HEK293 (cell line): ENCODE measurements at regions not wholly inside any gene's neighbourhood (a gene's known extent, or its start where the extent isn't known, plus 50 kb on each side); places are given as distances from the start of the nearest gene placed in this dataset.

Experiments
- CTCF ChIA-PET: fragments of 350-600 bp; formaldehyde crosslinking; extraction: SDS; loops from one replicate; lab custom pipeline; 2021; ENCODE audit warnings: antibody characterized with exemption; lab: Yijun Ruan, JAX
- POLR2A ChIA-PET: fragments of 300-600 bp; formaldehyde crosslinking; extraction: SDS; loops from one replicate; lab custom pipeline; 2020; ENCODE audit warnings: antibody characterized with exemption, inconsistent platforms; lab: Yijun Ruan, JAX
- H3K27ac ChIP-seq: fragments of 200-500 bp; sonication (Bioruptor generic); 2 replicates; pipeline ENCODE4 v1.5.1; 2014; ENCODE audit warnings: low read depth, low read length, control low read depth, inconsistent platforms; ENCODE audit errors: extremely low read depth
- H3K36me3 ChIP-seq, 2 experiments: fragments of 200-500 bp in 1 of 2; sonication (Bioruptor generic) in 1 of 2; 1 replicate in 1 of 2; 2 replicates in 1 of 2; pipeline ENCODE4 v1.5.1; 2014 to 2017; ENCODE audit warnings: inconsistent platforms in 2 of 2, low read length in 2 of 2; ENCODE audit not compliant: control insufficient read depth in 2 of 2, insufficient read depth in 1 of 2
- H3K4me1 ChIP-seq: fragments of 200-500 bp; sonication (Bioruptor generic); 2 replicates; pipeline ENCODE4 v1.5.1; 2014; ENCODE audit warnings: mild to moderate bottlenecking, low read length, inconsistent platforms; ENCODE audit not compliant: control insufficient read depth, insufficient read depth
- H3K4me3 ChIP-seq: 2 replicates; pipeline ENCODE4 v1.5.1; 2011; ENCODE audit warnings: low read depth, mild to moderate bottlenecking, control low read depth, low read length, moderate library complexity
- H3K9me3 ChIP-seq: fragments of 200-500 bp; sonication (Bioruptor generic); 2 replicates; pipeline ENCODE4 v1.5.1; 2014; ENCODE audit warnings: low read depth, low read length, inconsistent platforms; ENCODE audit not compliant: control insufficient read depth, insufficient read depth
- BCL11A ChIP-seq: fragments of 450-650 bp; formaldehyde crosslinking; IDR thresholded peaks from 2 replicates; pipeline ENCODE4 v1.5.1; 2016; ENCODE audit warnings: low read depth, missing biosample characterization, missing genetic modification characterization
- BCL6B ChIP-seq: fragments of 450-650 bp; formaldehyde crosslinking; IDR thresholded peaks from 2 replicates; pipeline ENCODE4 v1.5.1; 2017; ENCODE audit warnings: missing biosample characterization, missing genetic modification characterization
- FEZF1 ChIP-seq: fragments of 450-650 bp; formaldehyde crosslinking; IDR thresholded peaks from 2 replicates; pipeline ENCODE4 v1.5.1; 2016; ENCODE audit warnings: missing biosample characterization, missing genetic modification characterization
- HOXC10 ChIP-seq: sonication (generic); formaldehyde crosslinking; IDR thresholded peaks from 2 replicates; pipeline ENCODE4 v1.8.1; 2023; ENCODE audit warnings: mild to moderate bottlenecking, missing genetic modification reagents
- IKZF3 ChIP-seq: fragments of 450-650 bp; IDR thresholded peaks from 2 replicates; pipeline ENCODE4 v1.5.0; 2018; ENCODE audit warnings: missing biosample characterization, mild to moderate bottlenecking, missing genetic modification characterization, moderate library complexity
- KLF1 ChIP-seq: fragments of 450-650 bp; formaldehyde crosslinking; IDR thresholded peaks from 2 replicates; pipeline ENCODE4 v1.5.1; 2016; ENCODE audit warnings: missing biosample characterization, missing genetic modification characterization
- KLF9 ChIP-seq: fragments of 450-650 bp; formaldehyde crosslinking; IDR thresholded peaks from 2 replicates; pipeline ENCODE4 v1.5.1; 2016; ENCODE audit warnings: missing biosample characterization, missing genetic modification characterization, low read depth
- ZBTB11 ChIP-seq: fragments of 450-650 bp; formaldehyde crosslinking; conservative IDR thresholded peaks from 2 replicates; pipeline ENCODE4 v1.5.1; 2016; ENCODE audit warnings: low read depth, missing biosample characterization, missing genetic modification characterization
- ZBTB20 ChIP-seq: fragments of 450-650 bp; formaldehyde crosslinking; IDR thresholded peaks from 2 replicates; pipeline ENCODE4 v1.5.1; 2016; ENCODE audit warnings: missing biosample characterization, missing genetic modification characterization
- ZIC2 ChIP-seq: fragments of 450-650 bp; formaldehyde crosslinking; IDR thresholded peaks from 2 replicates; pipeline ENCODE4 v1.5.1; 2016; ENCODE audit warnings: missing biosample characterization, missing genetic modification characterization
- ZNF10 ChIP-seq: fragments of 450-650 bp; formaldehyde crosslinking; IDR thresholded peaks from 2 replicates; pipeline ENCODE4 v1.5.1; 2017; ENCODE audit warnings: missing biosample characterization, missing genetic modification characterization
- ZNF16 ChIP-seq: fragments of 450-650 bp; formaldehyde crosslinking; IDR thresholded peaks from 2 replicates; pipeline ENCODE4 v1.5.1; 2016; ENCODE audit warnings: low read depth, missing biosample characterization, missing genetic modification characterization
- ZNF239 ChIP-seq: fragments of 450-650 bp; formaldehyde crosslinking; IDR thresholded peaks from 2 replicates; pipeline ENCODE4 v1.5.1; 2016; ENCODE audit warnings: missing biosample characterization, missing genetic modification characterization
- ZNF248 ChIP-seq: fragments of 450-650 bp; formaldehyde crosslinking; IDR thresholded peaks from 2 replicates; pipeline ENCODE4 v1.5.1; 2017; ENCODE audit warnings: missing biosample characterization, missing genetic modification characterization
- ZNF350 ChIP-seq: fragments of 450-650 bp; formaldehyde crosslinking; IDR thresholded peaks from 2 replicates; pipeline ENCODE4 v1.5.0; 2017; ENCODE audit warnings: missing biosample characterization, mild to moderate bottlenecking, missing genetic modification characterization
- ZNF366 ChIP-seq: fragments of 450-650 bp; formaldehyde crosslinking; conservative IDR thresholded peaks from 2 replicates; pipeline ENCODE4 v1.5.1; 2016; ENCODE audit warnings: missing biosample characterization, missing genetic modification characterization
- ZNF48 ChIP-seq: fragments of 450-650 bp; formaldehyde crosslinking; IDR thresholded peaks from 2 replicates; pipeline ENCODE4 v1.5.1; 2016; ENCODE audit warnings: missing biosample characterization, missing genetic modification characterization
- ZNF544 ChIP-seq: fragments of 450-650 bp; formaldehyde crosslinking; IDR thresholded peaks from 2 replicates; pipeline ENCODE4 v1.5.0; 2017; ENCODE audit warnings: missing biosample characterization, missing genetic modification characterization
- ZNF600 ChIP-seq: fragments of 450-650 bp; formaldehyde crosslinking; IDR thresholded peaks from 2 replicates; pipeline ENCODE4 v1.5.1; 2016; ENCODE audit warnings: missing biosample characterization, missing genetic modification characterization
- ZNF623 ChIP-seq: fragments of 450-650 bp; formaldehyde crosslinking; IDR thresholded peaks from 2 replicates; pipeline ENCODE4 v1.5.1; 2016; ENCODE audit warnings: missing biosample characterization, missing genetic modification characterization
- ZNF626 ChIP-seq: fragments of 450-650 bp; sonication (Bioruptor Pico); formaldehyde crosslinking; IDR thresholded peaks from 2 replicates; pipeline ENCODE4 v1.5.1; 2018; ENCODE audit warnings: missing biosample characterization, missing genetic modification characterization, inconsistent platforms
- TF ChIP-seq, protein P1 (sequence below): fragments of 450-650 bp; formaldehyde crosslinking; IDR thresholded peaks from 2 replicates; pipeline ENCODE4 v1.5.1; 2016; ENCODE audit warnings: missing biosample characterization, missing genetic modification characterization
- TF ChIP-seq, protein P2 (sequence below): fragments of 450-650 bp; formaldehyde crosslinking; IDR thresholded peaks from 2 replicates; pipeline ENCODE4 v1.5.1; 2016; ENCODE audit warnings: missing biosample characterization, missing genetic modification characterization
- TF ChIP-seq, protein P3 (sequence below): fragments of 450-650 bp; formaldehyde crosslinking; IDR thresholded peaks from 2 replicates; pipeline ENCODE4 v1.5.1; 2016; ENCODE audit warnings: missing biosample characterization, missing genetic modification characterization
- TF ChIP-seq, protein P4 (sequence below): fragments of 450-650 bp; formaldehyde crosslinking; IDR thresholded peaks from 2 replicates; pipeline ENCODE4 v1.5.1; 2016; ENCODE audit warnings: missing biosample characterization, missing genetic modification characterization

DNA sequence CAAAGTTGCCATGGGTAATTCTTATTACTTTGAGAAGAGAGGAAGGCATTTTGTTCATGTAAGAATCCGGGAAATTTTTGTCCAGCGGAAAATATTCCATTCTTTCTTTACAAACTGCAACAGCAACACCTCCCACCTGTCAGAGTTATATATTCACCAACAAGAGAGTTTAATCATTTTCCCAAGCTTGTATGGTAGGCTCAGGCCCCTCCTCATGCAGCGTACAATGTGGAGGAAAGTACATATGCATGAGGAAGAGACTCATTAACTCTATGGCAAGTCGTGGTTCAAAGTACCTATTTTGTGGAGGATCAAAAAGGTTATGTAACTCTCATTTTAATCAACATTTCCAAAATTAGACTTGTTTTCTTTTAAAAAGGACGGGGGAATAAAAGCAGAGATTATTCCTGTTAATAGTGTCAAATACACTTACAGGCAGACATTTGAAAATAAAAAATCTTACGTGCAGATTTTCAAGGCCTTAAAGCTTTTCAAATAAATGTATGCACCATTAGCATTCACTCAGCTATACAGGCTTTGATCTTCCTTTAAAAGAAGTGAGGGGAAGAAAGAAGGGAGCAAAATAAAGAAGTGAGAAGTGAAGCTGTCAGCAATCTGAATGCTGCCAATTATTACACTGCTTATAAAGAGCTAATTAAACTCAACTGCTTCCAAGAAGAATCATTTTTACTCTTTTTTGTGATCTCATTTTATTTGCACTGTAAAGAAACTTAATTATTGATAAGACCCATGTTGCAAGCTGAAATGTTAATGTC lies 204.8 kb downstream of the FAT4 start:
- TF ChIP-seq ZNF16 (tag by site-specific recombination) (no peak), ZNF239 (tag by site-specific recombination) (no peak), ZNF623 (tag by site-specific recombination) (no peak), ZNF366 (tag by site-specific recombination) (no peak), ZNF350 (tag by site-specific recombination) (no peak), ZBTB20 (tag by site-specific recombination) (no peak), ZNF48 (tag by site-specific recombination) (no peak), ZNF248 (no peak), KLF1 (tag by site-specific recombination) (no peak), ZNF544 (tag by site-specific recombination) (no peak), ZIC2 (tag by site-specific recombination) (no peak), ZNF10 (tag by site-specific recombination) (no peak), IKZF3 (tag by site-specific recombination) (no peak), HOXC10 (CRISPR knock-in tag) (no peak), ZNF600 (no peak), ZNF626 (tag by site-specific recombination) (no peak), FEZF1 (tag by site-specific recombination) (no peak)
- TF ChIP-seq, protein P1, sequence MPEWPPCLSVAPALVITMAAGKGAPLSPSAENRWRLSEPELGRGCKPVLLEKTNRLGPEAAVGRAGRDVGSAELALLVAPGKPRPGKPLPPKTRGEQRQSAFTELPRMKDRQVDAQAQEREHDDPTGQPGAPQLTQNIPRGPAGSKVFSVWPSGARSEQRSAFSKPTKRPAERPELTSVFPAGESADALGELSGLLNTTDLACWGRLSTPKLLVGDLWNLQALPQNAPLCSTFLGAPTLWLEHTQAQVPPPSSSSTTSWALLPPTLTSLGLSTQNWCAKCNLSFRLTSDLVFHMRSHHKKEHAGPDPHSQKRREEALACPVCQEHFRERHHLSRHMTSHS (tag by site-specific recombination) = no peak
- TF ChIP-seq, protein P2, sequence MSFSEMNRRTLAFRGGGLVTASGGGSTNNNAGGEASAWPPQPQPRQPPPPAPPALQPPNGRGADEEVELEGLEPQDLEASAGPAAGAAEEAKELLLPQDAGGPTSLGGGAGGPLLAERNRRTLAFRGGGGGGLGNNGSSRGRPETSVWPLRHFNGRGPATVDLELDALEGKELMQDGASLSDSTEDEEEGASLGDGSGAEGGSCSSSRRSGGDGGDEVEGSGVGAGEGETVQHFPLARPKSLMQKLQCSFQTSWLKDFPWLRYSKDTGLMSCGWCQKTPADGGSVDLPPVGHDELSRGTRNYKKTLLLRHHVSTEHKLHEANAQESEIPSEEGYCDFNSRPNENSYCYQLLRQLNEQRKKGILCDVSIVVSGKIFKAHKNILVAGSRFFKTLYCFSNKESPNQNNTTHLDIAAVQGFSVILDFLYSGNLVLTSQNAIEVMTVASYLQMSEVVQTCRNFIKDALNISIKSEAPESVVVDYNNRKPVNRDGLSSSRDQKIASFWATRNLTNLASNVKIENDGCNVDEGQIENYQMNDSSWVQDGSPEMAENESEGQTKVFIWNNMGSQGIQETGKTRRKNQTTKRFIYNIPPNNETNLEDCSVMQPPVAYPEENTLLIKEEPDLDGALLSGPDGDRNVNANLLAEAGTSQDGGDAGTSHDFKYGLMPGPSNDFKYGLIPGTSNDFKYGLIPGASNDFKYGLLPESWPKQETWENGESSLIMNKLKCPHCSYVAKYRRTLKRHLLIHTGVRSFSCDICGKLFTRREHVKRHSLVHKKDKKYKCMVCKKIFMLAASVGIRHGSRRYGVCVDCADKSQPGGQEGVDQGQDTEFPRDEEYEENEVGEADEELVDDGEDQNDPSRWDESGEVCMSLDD (tag by site-specific recombination) = no peak
- TF ChIP-seq, protein P3, sequence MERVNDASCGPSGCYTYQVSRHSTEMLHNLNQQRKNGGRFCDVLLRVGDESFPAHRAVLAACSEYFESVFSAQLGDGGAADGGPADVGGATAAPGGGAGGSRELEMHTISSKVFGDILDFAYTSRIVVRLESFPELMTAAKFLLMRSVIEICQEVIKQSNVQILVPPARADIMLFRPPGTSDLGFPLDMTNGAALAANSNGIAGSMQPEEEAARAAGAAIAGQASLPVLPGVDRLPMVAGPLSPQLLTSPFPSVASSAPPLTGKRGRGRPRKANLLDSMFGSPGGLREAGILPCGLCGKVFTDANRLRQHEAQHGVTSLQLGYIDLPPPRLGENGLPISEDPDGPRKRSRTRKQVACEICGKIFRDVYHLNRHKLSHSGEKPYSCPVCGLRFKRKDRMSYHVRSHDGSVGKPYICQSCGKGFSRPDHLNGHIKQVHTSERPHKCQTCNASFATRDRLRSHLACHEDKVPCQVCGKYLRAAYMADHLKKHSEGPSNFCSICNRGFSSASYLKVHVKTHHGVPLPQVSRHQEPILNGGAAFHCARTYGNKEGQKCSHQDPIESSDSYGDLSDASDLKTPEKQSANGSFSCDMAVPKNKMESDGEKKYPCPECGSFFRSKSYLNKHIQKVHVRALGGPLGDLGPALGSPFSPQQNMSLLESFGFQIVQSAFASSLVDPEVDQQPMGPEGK = no peak
- CTCF ChIA-PET = no interaction called here
- POLR2A ChIA-PET = no interaction called here

GRCh38 chr4:125520258-125520990 lies 205.7 kb downstream of the FAT4 start:
- Histone ChIP-seq H3K36me3 (no peaks in the 10 kb centered on the region), H3K4me1 (no peaks in the 10 kb centered on the region), H3K27ac (no peak overlapping the region), H3K4me3 (no peak overlapping the region), H3K9me3 (no peaks in the 10 kb centered on the region)
- CTCF ChIA-PET = no interaction called here
- POLR2A ChIA-PET = no interaction called here
- TF ChIP-seq BCL11A (tag by site-specific recombination) = no peak
- TF ChIP-seq, protein P4, sequence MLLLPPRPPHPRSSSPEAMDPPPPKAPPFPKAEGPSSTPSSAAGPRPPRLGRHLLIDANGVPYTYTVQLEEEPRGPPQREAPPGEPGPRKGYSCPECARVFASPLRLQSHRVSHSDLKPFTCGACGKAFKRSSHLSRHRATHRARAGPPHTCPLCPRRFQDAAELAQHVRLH (tag by site-specific recombination) = no peak
- TF ChIP-seq BCL6B = no peak
- no peak for TF ChIP-seq KLF9 (tag by site-specific recombination)
- no peak for TF ChIP-seq ZBTB11 (tag by site-specific recombination)

More for the DNA sequence above, 204.8 kb downstream of the FAT4 start:
- Histone ChIP-seq H3K36me3 (no peaks in the 10 kb centered on the region), H3K4me1 (no peaks in the 10 kb centered on the region), H3K27ac (no peak overlapping the region), H3K4me3 (no peak overlapping the region), H3K9me3 (no peaks in the 10 kb centered on the region)
